Lung microvascular endothelial cell (primary cell): ENCODE measurements at regions not wholly inside any gene's neighbourhood (a gene's known extent, or its start where the extent isn't known, plus 50 kb on each side); places are given as distances from the start of the nearest gene placed in this dataset.

Experiments
- DNase-seq, 2 donors: peaks; one replicate each; pipeline versions ENCODE4 v3.0.0 to v3.0.0-alpha.2; 2010; ENCODE audit warnings: low read depth in 2 of 2

GRCh38 chr9:13900449-13900848 is 413.5 kb downstream of the NFIB start:
- peak in 1 of 2 donors; percentile 58 for DNase-seq

GRCh38 chr9:13899924-13900323 is 414.0 kb downstream of the NFIB start:
- peak in 1 of 2 donors; percentile 69 for DNase-seq

- peak; percentile 18 to 67 for DNase-seq
These were observed 415.0 kb downstream of the NFIB start for GRCh38 chr9:13898957-13899356.

- DNase-seq = peak; percentile 60 to 69
These were observed 416.8 kb downstream of the NFIB start for GRCh38 chr9:13896922-13897835.

- peak in 1 of 2 donors; percentile 25 for DNase-seq
These were observed 417.9 kb downstream of the NFIB start for GRCh38 chr9:13896047-13896446.

GRCh38 chr9:13885258-13885657 is 428.7 kb downstream of the NFIB start:
- DNase-seq = no peak

GRCh38 chr9:13879981-13880380 is 434.0 kb downstream of the NFIB start:
- no peak for DNase-seq

GRCh38 chr9:13879011-13879410 is 434.9 kb downstream of the NFIB start:
- no peak for DNase-seq

GRCh38 chr9:13878241-13878711 is 435.7 kb downstream of the NFIB start:
- peak; percentile 16 to 20 for DNase-seq

- DNase-seq = no peak
These were observed 437.2 kb downstream of the NFIB start for GRCh38 chr9:13876741-13877140.

GRCh38 chr9:13873203-13873602 is 440.7 kb downstream of the NFIB start:
- no peak for DNase-seq

GRCh38 chr9:13868336-13868735 is 445.6 kb downstream of the NFIB start:
- no peak for DNase-seq

- DNase-seq = no peak
These were observed 448.1 kb downstream of the NFIB start for GRCh38 chr9:13865869-13866268.

- no peak for DNase-seq
These were observed 450.8 kb downstream of the NFIB start for GRCh38 chr9:13863112-13863511.

- DNase-seq = no peak
These were observed 451.3 kb downstream of the NFIB start for GRCh38 chr9:13862654-13863053.

GRCh38 chr9:13860946-13861640 is 452.8 kb downstream of the NFIB start:
- DNase-seq = peak in 1 of 2 donors; percentile 80

GRCh38 chr9:13860019-13860418 is 453.9 kb downstream of the NFIB start:
- no peak for DNase-seq

GRCh38 chr9:13857521-13857920 is 456.4 kb downstream of the NFIB start:
- DNase-seq = peak in 1 of 2 donors; percentile 22

- no peak for DNase-seq
These were observed 466.7 kb downstream of the NFIB start for GRCh38 chr9:13847270-13847669.

- peak in 1 of 2 donors; percentile 83 for DNase-seq
These were observed 468.5 kb downstream of the NFIB start for GRCh38 chr9:13845460-13845859.

GRCh38 chr9:13841746-13842462 is 472.0 kb downstream of the NFIB start:
- no peak for DNase-seq

GRCh38 chr9:13832446-13832845 is 481.5 kb downstream of the NFIB start:
- no peak for DNase-seq
